ENCODE measurements at regions not wholly inside any gene's neighbourhood (a gene's known extent, or its start where the extent isn't known, plus 50 kb on each side); places are given as distances from the start of the nearest gene placed in this dataset.

DNA sequence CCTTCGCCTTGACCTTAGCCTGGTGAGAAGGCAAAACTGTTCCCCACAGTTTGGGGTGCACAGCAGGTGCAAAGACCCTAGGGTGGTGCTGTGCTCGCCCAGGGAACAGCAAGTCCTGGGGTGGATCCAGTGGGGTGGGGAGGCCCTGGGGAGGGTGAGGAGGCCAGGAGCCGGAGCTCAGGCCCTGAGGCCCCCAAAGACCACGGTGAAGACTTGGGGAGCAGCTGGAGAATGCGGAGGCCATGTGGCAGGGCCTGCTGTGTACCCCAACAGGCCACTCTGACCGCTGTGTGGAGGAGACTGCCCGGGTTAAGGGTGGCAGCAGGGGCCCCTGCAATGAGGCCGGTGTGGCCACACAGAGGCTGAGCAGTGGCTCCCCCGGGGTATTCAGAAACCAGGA is 101.1 kb upstream of the RTL6 start:
- Mint-ChIP-seq H3K36me3 (no peaks in the 10 kb centered on the region), H3K9me3 (no peaks in the 10 kb centered on the region), H3K27ac (no peak overlapping the region), H3K4me3 (no peak overlapping the region), H3K27me3 (ENCODE audit: low read depth) (peaks cover 79% of the 10 kb centered on the region), H3K4me1 (no peaks in the 10 kb centered on the region)
- TF ChIP-seq, protein P1, sequence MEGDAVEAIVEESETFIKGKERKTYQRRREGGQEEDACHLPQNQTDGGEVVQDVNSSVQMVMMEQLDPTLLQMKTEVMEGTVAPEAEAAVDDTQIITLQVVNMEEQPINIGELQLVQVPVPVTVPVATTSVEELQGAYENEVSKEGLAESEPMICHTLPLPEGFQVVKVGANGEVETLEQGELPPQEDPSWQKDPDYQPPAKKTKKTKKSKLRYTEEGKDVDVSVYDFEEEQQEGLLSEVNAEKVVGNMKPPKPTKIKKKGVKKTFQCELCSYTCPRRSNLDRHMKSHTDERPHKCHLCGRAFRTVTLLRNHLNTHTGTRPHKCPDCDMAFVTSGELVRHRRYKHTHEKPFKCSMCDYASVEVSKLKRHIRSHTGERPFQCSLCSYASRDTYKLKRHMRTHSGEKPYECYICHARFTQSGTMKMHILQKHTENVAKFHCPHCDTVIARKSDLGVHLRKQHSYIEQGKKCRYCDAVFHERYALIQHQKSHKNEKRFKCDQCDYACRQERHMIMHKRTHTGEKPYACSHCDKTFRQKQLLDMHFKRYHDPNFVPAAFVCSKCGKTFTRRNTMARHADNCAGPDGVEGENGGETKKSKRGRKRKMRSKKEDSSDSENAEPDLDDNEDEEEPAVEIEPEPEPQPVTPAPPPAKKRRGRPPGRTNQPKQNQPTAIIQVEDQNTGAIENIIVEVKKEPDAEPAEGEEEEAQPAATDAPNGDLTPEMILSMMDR (IDR thresholded peaks at IDR 0.05; ENCODE audit: unreplicated experiment), result no peak
- DNase-seq (ENCODE audit: low spot score in 2 of 2, unreplicated experiment in 2 of 2), result no peak

DNA sequence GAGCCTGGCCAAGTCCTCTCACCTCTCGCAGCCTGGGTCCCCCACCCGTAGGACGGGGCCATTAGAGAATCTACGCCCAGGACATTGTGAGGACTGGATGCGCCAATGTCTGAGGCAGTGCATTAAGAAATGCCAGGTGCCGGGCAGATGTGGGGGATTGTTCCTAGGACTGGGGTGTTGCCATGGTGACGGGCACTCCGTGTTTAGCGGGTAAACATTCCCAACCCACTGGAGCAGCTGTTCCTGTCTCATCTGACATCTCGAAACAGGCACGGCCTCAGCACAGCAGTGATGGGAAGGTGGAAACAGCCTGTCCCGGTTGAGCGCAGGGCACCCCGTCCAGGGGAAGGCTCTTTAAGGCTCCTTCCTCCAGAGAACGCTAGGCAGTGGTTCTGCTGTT is 99.6 kb upstream of the RTL6 start:
- Mint-ChIP-seq H3K27ac (no peak overlapping the region), H3K36me3 (no peaks in the 10 kb centered on the region), H3K9me3 (no peaks in the 10 kb centered on the region), H3K27me3 (ENCODE audit: low read depth) (peaks cover 84% of the 10 kb centered on the region), H3K4me1 (peaks cover 2% of the 10 kb centered on the region), H3K4me3 (no peak overlapping the region)
- TF ChIP-seq, protein P1 (IDR thresholded peaks at IDR 0.05; ENCODE audit: unreplicated experiment), result no peak
- DNase-seq (ENCODE audit: low spot score in 2 of 2, unreplicated experiment in 2 of 2), result no peak

DNA sequence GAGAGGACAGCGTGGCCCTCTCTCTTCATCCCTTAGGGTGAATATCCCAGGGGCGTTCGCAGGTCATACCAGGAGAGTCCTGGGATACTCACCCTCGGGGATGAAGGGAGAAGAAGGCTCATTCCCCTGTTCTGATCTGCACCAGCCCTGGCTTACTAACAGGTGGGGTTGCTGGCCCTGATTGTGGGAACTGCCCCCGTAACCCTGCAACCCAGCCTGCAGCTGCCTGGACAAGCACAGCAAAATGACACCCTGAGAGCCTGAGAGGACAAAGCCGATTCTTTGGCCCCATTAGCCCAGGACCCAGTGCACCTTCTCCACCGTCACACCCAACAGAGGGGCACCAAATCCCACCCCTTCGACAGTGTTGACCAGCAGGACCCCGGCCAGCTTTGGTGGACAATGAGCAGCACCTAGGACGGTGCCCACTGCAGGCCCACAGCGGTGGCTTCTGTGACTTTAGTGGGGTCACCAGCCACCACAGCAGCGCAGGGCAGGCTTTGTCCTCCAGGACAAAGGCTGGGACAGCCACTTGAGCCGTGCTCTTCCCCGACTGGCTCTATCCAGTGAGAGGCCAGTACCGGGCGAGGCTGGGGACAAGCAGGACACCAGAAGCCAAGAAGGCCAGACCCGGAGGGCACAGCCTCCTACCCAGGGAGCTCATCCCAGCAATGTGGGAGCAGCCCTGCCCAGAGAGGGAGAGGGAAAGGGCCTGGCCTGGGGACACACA is 98.5 kb upstream of the RTL6 start:
- no peaks in the 10 kb centered on the region for H3K36me3 Mint-ChIP-seq
- no peaks in the 10 kb centered on the region for H3K9me3 Mint-ChIP-seq
- peaks cover 87% of the 10 kb centered on the region for H3K27me3 Mint-ChIP-seq (ENCODE audit: low read depth)
- peaks cover 4% of the 10 kb centered on the region for H3K4me1 Mint-ChIP-seq
- no peak for DNase-seq (ENCODE audit: low spot score in 2 of 2, unreplicated experiment in 2 of 2)
- TF ChIP-seq, protein P1 (IDR thresholded peaks at IDR 0.05; ENCODE audit: unreplicated experiment), result no peak
- no peak overlapping the region for H3K27ac Mint-ChIP-seq
- no peak overlapping the region for H3K4me3 Mint-ChIP-seq

DNA sequence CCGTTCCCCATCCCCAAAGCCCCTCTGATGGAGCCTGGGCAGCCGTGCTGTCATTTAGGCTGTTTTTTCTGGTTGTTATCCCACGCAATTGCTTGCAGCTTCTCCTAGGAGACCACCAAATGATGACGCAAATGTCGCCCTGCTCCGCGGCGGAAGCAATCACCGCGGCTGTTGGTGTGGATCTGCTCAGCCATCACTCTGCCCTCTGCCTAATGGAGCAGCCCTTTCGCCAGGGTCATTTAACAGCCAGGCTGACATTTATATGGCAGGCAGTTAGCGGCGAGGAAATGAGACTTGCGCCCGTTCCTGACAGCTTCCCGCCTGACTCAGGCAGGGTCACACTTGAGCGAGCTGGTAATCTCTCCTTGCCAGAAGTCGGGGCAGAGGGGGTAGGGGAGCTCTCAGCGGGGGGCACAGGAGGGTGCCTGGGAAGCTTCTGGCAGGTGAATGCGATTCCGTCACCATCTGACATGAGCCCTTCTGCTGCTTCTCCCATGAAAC is 97.9 kb upstream of the RTL6 start:
- H3K4me3 Mint-ChIP-seq, result no peak overlapping the region
- no peak overlapping the region for H3K27ac Mint-ChIP-seq
- DNase-seq (ENCODE audit: low spot score in 2 of 2, unreplicated experiment in 2 of 2), result no peak
- H3K9me3 Mint-ChIP-seq, result no peaks in the 10 kb centered on the region
- H3K27me3 Mint-ChIP-seq (ENCODE audit: low read depth), result peaks cover 88% of the 10 kb centered on the region
- TF ChIP-seq, protein P1 (IDR thresholded peaks at IDR 0.05; ENCODE audit: unreplicated experiment), result no peak
- H3K36me3 Mint-ChIP-seq, result no peaks in the 10 kb centered on the region
- H3K4me1 Mint-ChIP-seq, result peaks cover 4% of the 10 kb centered on the region

DNA sequence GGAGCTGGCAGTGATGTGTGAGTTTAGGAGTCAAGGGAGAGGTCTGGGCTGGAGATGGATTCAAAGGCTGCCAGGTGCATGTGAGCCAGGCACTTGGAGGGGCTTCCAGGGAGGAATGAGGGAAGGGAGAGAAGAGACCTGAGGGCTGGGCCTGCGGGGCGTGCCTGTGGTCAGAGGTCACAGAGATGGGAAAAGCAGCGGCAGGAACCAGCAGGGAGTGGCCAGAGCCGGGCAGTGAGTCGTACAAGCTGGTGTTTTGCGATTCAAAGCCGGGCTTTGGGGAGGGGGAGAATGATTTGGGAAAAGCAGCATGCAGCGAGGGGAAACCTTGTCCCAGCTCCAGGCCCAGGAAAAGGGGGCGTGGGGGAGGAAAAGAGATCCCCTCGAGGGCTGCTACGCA is 96.9 kb upstream of the RTL6 start:
- H3K36me3 Mint-ChIP-seq, result no peaks in the 10 kb centered on the region
- H3K27me3 Mint-ChIP-seq (ENCODE audit: low read depth), result peaks cover 89% of the 10 kb centered on the region
- H3K9me3 Mint-ChIP-seq, result no peaks in the 10 kb centered on the region
- no peak overlapping the region for H3K27ac Mint-ChIP-seq
- no peak for DNase-seq (ENCODE audit: low spot score in 2 of 2, unreplicated experiment in 2 of 2)
- peaks cover 4% of the 10 kb centered on the region for H3K4me1 Mint-ChIP-seq
- no peak overlapping the region for H3K4me3 Mint-ChIP-seq
- TF ChIP-seq, protein P1 (IDR thresholded peaks at IDR 0.05; ENCODE audit: unreplicated experiment), result no peak
